GM23338 (cell line): ENCODE measurements at regions not wholly inside any gene's neighbourhood (a gene's known extent, or its start where the extent isn't known, plus 50 kb on each side); places are given as distances from the start of the nearest gene placed in this dataset.

ENCODE experiments used
- CTCF ChIP-seq, 2 experiments: fragments of 200-600 bp in 1 of 2; sonication (generic) in 1 of 2; conservative IDR thresholded peaks; 2 replicates each; pipeline versions ENCODE4 v1.5.1 to v1.6.1; 2016 to 2017; ENCODE audit warnings: antibody characterized with exemption in 2 of 2, low read depth in 2 of 2, mild to moderate bottlenecking in 2 of 2, moderate library complexity in 1 of 2
- ETS1 ChIP-seq: IDR thresholded peaks from 2 replicates; pipeline ENCODE4 v1.6.1; 2016; ENCODE audit warnings: antibody characterized with exemption
- JUNB ChIP-seq: IDR thresholded peaks from one replicate; pipeline ENCODE4 v1.6.1; 2016; ENCODE audit warnings: antibody characterized with exemption; ENCODE audit not compliant: unreplicated experiment

GRCh38 chr5:66416698-66417097 is 179.5 kb upstream of the MAST4 start:
- TF ChIP-seq CTCF (conservative IDR thresholded peaks at IDR 0.05; ENCODE audit: low read depth in 2 of 2) (no peak), ETS1 (no peak), JUNB (no peak)
